Sigmoid colon (tissue), 6 donors: ENCODE measurements at regions not wholly inside any gene's neighbourhood (a gene's known extent, or its start where the extent isn't known, plus 50 kb on each side); places are given as distances from the start of the nearest gene placed in this dataset.

ENCODE experiments used
- DNase-seq: peaks from one replicate; pipeline ENCODE4 v3.0.0-alpha.2; 2019
- H3K27ac ChIP-seq, 4 donors: fragments of 200-600 bp; sonication (generic); one replicate each; pipeline ENCODE4 v1.5.1; 2016 to 2019; ENCODE audit warnings: mild to moderate bottlenecking in 1 of 4
- H3K27me3 ChIP-seq, 3 donors: fragments of 200-600 bp; sonication (generic); one replicate each; pipeline ENCODE4 v1.5.1; 2019; ENCODE audit warnings: mild to moderate bottlenecking in 1 of 3
- H3K36me3 ChIP-seq, 4 donors: fragments of 200-600 bp; sonication (generic); one replicate each; pipeline ENCODE4 v1.5.1; 2016 to 2019
- H3K4me1 ChIP-seq, 4 donors: fragments of 200-600 bp; sonication (generic); one replicate each; pipeline ENCODE4 v1.5.1; 2017 to 2019
- H3K4me3 ChIP-seq, 4 donors: fragments of 200-600 bp; sonication (generic); one replicate each; pipeline ENCODE4 v1.5.1; 2017 to 2019; ENCODE audit warnings: mild to moderate bottlenecking in 2 of 4, moderate library complexity in 1 of 4
- H3K9me3 ChIP-seq, 4 donors: fragments of 200-600 bp in 3 of 4; sonication (generic) in 3 of 4; one replicate each; pipeline versions ENCODE4 v1.5.1 to v1.6.1; 2013 to 2019
- CTCF ChIP-seq, 4 experiments: fragments of 450-650 bp in 3 of 4; fragments of 200-600 bp in 1 of 4; IDR thresholded peaks; one replicate each; pipeline ENCODE4 v1.5.1; 2016 to 2019; ENCODE audit warnings: antibody characterized with exemption in 4 of 4, mild to moderate bottlenecking in 3 of 4, moderate library complexity in 2 of 4
- EP300 ChIP-seq, 4 donors: sonication (generic); formaldehyde crosslinking; IDR thresholded peaks; one replicate each; pipeline ENCODE4 v1.6.1; 2017; ENCODE audit warnings: antibody characterized with exemption in 4 of 4
- POLR2A ChIP-seq, 2 donors: fragments of 450-650 bp; IDR thresholded peaks; one replicate each; pipeline ENCODE4 v1.6.1; 2016; ENCODE audit warnings: antibody characterized with exemption in 2 of 2, mild to moderate bottlenecking in 2 of 2, moderate library complexity in 2 of 2
- POLR2AphosphoS5 ChIP-seq, 4 donors: sonication (generic); formaldehyde crosslinking; IDR thresholded peaks; one replicate each; pipeline ENCODE4 v1.6.1; 2017; ENCODE audit warnings: antibody characterized with exemption in 4 of 4
- WGBS, 2 donors: extraction: QIAGEN DNeasy Blood & Tissue Kit; methylation state at CpG; one replicate each; pipeline ENCODE4 v1.1.7; 2013; 5-methylcytosine and 5-hydroxymethylcytosine counted together
- intact Hi-C: fragments of 100-400 bp; cut with DNase I; formaldehyde crosslinking; loops from one replicate; pipeline ENCODE4 v1.15.1; 2023
- donor health status: healthy with polysubstance abuse.
- donor health status: healthy.

GRCh38 chr1:116308276-116308675 lies 64.8 kb upstream of the ATP1A1 start:
- Histone ChIP-seq H3K27ac (no peak overlapping the region), H3K4me3 (no peak overlapping the region), H3K4me1 (no peaks in the 10 kb centered on the region), H3K27me3 (no peaks in the 10 kb centered on the region), H3K36me3 (no peaks in the 10 kb centered on the region), H3K9me3 (no peaks in the 10 kb centered on the region)
- TF ChIP-seq POLR2AphosphoS5 (IDR thresholded peaks at IDR 0.05) (no peak), EP300 (IDR thresholded peaks at IDR 0.05) (no peak), POLR2A (IDR thresholded peaks at IDR 0.05) (no peak), CTCF (IDR thresholded peaks at IDR 0.05) (no peak)
- intact Hi-C loops: no loop called here
- DNase-seq: no peak

GRCh38 chr1:116309090-116309870 lies 63.8 kb upstream of the ATP1A1 start:
- Histone ChIP-seq H3K9me3 (no peaks in the 10 kb centered on the region), H3K27ac (no peak overlapping the region), H3K27me3 (no peaks in the 10 kb centered on the region), H3K36me3 (no peaks in the 10 kb centered on the region), H3K4me1 (no peaks in the 10 kb centered on the region), H3K4me3 (no peak overlapping the region)
- TF ChIP-seq EP300 (IDR thresholded peaks at IDR 0.05) (no peak), CTCF (IDR thresholded peaks at IDR 0.05) (no peak), POLR2AphosphoS5 (IDR thresholded peaks at IDR 0.05) (no peak)
- no peak for DNase-seq
- intact Hi-C loops: no loop called here
- WGBS, 2 donors: 68 to 89% methylated on average over 7 of the region's 7 CpGs

GRCh38 chr1:116310180-116310579 lies 62.9 kb upstream of the ATP1A1 start:
- Histone ChIP-seq H3K4me1 (no peaks in the 10 kb centered on the region), H3K9me3 (no peaks in the 10 kb centered on the region), H3K27ac (no peak overlapping the region), H3K4me3 (no peak overlapping the region), H3K36me3 (no peaks in the 10 kb centered on the region), H3K27me3 (no peaks in the 10 kb centered on the region)
- 81 to 88% methylated on average over 4 of the region's 4 CpGs for WGBS, 2 donors
- no peak for DNase-seq
- no peak for TF ChIP-seq POLR2AphosphoS5 (IDR thresholded peaks at IDR 0.05)
- TF ChIP-seq EP300 (IDR thresholded peaks at IDR 0.05): no peak
- no peak for TF ChIP-seq CTCF (IDR thresholded peaks at IDR 0.05)
- TF ChIP-seq POLR2A (IDR thresholded peaks at IDR 0.05): no peak
- intact Hi-C loops: no loop called here

- TF ChIP-seq CTCF (IDR thresholded peaks at IDR 0.05) (no peak), POLR2AphosphoS5 (IDR thresholded peaks at IDR 0.05) (no peak), POLR2A (IDR thresholded peaks at IDR 0.05) (no peak), EP300 (IDR thresholded peaks at IDR 0.05) (no peak)
- Histone ChIP-seq H3K9me3 (no peaks in the 10 kb centered on the region), H3K4me3 (no peak overlapping the region), H3K36me3 (no peaks in the 10 kb centered on the region), H3K4me1 (no peaks in the 10 kb centered on the region), H3K27ac (no peak overlapping the region), H3K27me3 (no peaks in the 10 kb centered on the region)
- DNase-seq: no peak
- intact Hi-C loops: no loop called here
- WGBS, 2 donors: 73 to 75% methylated on average over 9 of the region's 9 CpGs
Measured at GRCh38 chr1:116311193-116311592, 61.9 kb upstream of the ATP1A1 start.
